ENCODE measurements at regions not wholly inside any gene's neighbourhood (a gene's known extent, or its start where the extent isn't known, plus 50 kb on each side); places are given as distances from the start of the nearest gene placed in this dataset.
"Not testable (repeated sequence)": the region's sequence is repeated elsewhere in the genome, so short reads cannot be mapped to it uniquely, and the experiment has no call there.

GRCh38 chr1:70674941-70675685 lies 264.0 kb downstream of the CTH start:
- DNase-seq = no peak

- no peak for DNase-seq
Measured at GRCh38 chr1:70675737-70676156, 264.7 kb downstream of the CTH start.

GRCh38 chr1:70685300-70686286 lies 274.5 kb downstream of the CTH start:
- DNase-seq = peak; percentile 31

DNA sequence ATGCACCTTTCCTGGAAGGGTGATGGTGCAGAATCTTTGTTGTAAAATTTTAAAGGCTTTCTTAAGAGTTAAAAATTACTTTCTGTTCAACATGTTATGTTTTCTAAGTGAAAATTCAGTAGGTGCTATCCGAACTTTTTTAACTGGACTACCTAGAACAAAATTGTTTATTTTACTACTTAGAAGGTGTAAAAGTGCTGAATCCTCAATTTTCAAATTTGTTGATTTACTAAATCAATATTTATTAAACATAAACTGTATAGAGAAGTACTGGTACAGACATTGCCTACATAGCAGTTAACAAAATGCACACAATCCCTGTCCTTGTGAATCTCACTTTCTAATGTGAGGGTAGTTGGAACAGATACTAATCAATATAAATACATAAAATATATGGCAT lies 277.5 kb downstream of the CTH start:
- DNase-seq = no peak

DNA sequence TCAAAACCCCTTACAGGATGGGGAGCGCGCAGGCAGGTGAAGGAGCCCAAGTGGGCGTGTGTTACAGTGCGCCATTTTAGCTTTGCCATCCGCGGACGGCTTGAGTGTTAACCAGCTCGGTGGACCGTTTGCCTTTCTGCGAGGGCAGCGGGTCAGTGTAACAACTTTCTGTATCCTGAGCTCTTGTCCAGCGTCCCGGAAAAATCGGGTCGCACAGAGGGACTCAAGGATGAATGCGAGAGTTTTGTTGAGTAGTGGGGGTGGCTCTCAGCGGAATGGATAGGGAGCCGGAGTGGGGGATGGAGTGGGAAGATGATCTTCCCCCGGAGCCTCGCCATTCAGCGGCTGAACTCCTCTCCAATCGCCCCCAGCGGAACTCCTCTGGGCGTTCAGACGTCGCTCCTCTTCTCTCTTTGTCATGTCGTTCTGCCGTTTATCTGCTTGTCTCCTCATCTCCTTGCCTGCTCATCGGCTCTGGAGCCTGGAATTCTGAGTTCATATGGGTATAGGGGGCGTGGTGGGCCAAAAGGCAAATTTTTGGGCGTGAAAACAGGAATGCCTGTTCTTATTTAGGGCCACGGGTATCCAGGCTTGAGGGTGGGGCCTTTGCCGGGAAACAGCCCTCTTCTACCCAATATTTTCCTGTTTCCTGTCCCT lies 295.4 kb downstream of the CTH start:
- DNase-seq = no peak

- no peak for DNase-seq
Measured at GRCh38 chr1:70707214-70707613, 296.1 kb downstream of the CTH start.

- DNase-seq = no peak
Measured at GRCh38 chr1:70714149-70714548, 303.1 kb downstream of the CTH start.

- DNase-seq = no peak
Measured at GRCh38 chr1:70717211-70717610, 306.1 kb downstream of the CTH start.

DNA sequence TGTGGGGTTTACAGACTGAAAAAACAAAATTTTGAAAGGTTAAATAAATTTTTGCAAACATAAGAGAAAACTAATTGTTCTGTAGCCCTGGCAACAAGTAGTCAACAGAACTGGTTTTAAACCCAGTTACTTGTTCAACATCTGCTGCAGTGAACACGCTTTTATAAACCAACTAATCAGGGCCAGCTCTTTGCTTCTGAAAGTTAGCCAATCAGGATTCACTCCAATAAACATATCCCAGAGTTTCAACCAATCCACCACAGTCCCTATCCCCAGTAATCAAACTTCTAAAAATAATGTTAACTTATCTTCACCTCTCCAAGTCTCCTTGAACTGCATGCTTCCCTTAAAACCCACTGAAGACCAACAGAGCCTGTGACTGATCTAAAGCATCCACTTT lies 306.6 kb downstream of the CTH start:
- DNase-seq = no peak

DNA sequence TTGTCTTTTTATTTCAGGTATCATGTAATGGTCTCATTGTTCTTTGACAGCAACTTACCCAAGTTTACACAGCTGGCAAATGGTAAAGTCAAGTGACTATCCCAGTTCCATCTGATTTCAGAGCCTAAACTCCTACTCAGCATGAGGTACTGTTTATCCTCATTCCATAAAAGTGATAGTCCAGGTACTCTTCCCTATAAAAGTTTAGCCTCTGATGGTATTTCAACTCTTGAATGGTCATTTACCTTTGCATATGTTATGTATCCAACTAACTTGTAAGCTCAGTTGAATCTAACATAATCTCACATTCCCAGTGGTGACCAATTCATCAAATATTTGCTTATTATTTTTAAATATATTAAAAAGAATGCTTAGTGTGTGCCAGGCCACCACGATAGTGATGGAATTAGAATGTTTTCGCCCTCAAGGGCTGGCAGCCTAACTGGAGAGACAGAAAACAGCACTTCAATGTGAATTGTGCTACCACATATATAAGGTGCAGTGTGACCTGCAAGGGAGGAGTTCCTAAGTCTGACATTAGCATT lies 307.1 kb downstream of the CTH start:
- no peak for DNase-seq

- DNase-seq = no peak
Measured at GRCh38 chr1:70719154-70719553, 308.1 kb downstream of the CTH start.

DNA sequence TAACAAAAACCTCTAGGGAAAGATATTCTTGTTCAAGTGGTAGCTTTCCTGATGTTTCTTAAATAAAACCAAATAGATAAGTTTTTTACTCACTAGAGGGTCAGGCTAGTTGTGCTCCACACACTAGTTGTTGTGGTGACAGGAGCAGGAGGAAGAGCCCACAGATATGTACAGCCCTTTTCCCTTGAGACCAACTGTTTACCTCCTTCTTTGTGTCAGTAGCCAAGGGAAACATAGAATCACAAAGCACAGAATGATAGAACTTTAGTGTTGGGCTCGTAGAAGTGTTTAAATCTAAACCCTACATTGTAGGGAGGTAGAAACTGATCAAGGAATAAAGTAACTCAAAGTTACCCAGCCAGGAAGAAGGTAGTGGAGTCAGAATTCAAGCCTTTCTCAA lies 309.0 kb downstream of the CTH start:
- no peak for DNase-seq

- DNase-seq = no peak
Measured at GRCh38 chr1:70720521-70720920, 309.5 kb downstream of the CTH start.

DNA sequence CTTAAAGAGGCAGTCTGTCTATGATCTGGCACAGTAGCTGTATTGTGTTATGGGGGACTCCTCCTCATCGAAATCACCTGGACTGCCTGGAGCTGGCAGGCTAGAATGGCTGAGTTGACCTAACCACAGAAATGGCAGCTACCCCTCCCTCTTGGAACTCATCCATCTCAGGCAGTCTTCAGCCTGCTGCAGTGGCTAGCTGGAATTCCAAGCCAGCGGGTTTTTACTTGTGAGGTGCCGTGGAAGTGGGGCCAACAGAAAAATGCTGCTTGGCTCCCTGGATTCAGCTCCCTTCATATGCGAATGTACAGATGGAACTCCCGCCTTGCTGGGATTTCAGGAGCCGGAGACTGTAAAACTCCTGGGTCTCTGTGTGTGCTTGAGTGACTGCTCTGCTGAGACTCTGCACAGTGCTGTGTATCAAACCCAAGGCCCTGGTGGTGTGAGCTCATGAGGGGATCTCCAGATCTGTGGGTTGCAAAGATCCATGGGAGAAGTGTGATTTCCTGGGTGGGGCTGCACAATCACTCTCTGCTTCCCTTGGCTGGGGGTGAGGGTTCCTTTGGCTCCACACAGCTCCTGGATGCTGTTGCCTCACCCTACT lies 316.9 kb downstream of the CTH start:
- DNase-seq = no peak

- not testable (repeated sequence) for DNase-seq
Measured at GRCh38 chr1:70736518-70736917, 311.1 kb downstream of the PTGER3 start.

DNA sequence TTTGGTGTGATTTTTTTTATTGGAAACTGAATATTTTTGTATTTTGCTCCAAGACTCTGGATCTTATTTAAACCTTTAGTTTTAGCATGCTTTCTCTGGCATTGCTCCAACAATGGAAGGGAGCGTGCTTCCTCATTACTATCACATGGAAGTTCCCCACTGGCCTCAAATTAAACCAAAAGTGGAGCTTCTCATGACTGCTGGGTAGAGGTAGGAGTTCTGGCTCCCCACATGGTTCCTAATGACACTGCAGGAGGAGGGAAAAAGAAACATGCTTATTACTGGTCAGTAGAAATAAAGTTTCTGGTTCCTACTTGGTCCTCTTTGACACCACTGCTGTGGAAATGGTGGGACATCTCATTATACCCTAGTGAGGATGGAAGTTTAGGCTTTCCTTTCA lies 310.5 kb downstream of the PTGER3 start:
- no peak for DNase-seq

DNA sequence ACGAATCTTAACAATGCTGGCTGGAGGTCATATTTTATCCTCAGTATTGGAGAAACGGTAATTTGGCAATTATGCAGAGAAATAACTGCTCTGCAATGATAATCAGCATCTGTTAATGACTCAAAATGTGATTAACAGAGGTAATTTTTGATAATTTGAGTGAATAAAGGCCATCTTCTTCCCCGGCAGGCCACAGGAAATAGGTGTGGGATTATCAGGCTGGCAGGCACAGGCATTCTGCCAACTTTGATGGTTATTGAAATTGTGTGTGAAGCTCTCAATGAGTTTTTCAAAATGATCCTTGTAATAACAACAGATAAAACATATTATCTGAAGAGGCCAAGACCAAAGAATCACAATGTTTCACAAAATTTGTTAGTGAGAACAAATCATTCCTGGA lies 309.0 kb downstream of the PTGER3 start:
- peak; percentile 16 for DNase-seq

GRCh38 chr1:70745199-70745598 lies 302.4 kb downstream of the PTGER3 start:
- DNase-seq = no peak

- not testable (repeated sequence) for DNase-seq
Measured at GRCh38 chr1:70746062-70746461, 301.6 kb downstream of the PTGER3 start.

GRCh38 chr1:70747123-70747522 lies 300.5 kb downstream of the PTGER3 start:
- DNase-seq = not testable (repeated sequence)

- DNase-seq = not testable (repeated sequence)
Measured at GRCh38 chr1:70751676-70752287, 295.8 kb downstream of the PTGER3 start.

GRCh38 chr1:70754701-70755100 lies 292.9 kb downstream of the PTGER3 start:
- DNase-seq = no peak

Measured in NCI-H1092 (cell line).